ENCODE measurements at regions not wholly inside any gene's neighbourhood (a gene's known extent, or its start where the extent isn't known, plus 50 kb on each side); places are given as distances from the start of the nearest gene placed in this dataset.

DNA sequence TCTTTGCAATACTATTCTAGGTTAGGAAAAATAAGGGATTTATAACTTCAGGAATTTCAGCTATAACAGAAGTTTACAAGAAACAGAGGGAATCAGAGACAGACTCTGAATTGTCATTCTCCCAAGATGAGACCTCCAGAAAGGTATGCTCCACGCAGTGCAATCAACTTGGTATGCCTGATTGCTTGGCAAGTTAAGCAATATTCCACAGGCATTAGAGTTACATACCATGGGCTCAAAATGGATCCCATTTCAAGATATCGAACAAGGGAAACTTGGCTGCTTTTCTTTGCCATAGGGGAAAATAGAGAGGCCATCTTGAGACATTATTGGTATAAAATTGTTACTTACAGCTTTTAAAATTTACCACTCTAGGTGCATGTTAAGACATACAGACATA, 615.6 kb upstream of the SOX9 start:
- no TSS peak for BruUV-seq (replicated peaks)
- Histone ChIP-seq H3K14ac (replicated peaks; ENCODE audit: low read depth, low read length) (no peak overlapping the region), H3K4me3 (ENCODE audit: insufficient read depth, low read depth, low read length) (no peak overlapping the region), H4K5ac (ENCODE audit: low read depth, low read length) (no peak overlapping the region), H3K18ac (ENCODE audit: low read depth, low read length) (no peak overlapping the region), H3K27ac (ENCODE audit: insufficient read depth, low read length) (no peak overlapping the region), H3K23ac (ENCODE audit: low read depth, low read length) (no peak overlapping the region), H3K4me2 (ENCODE audit: low read depth, low read length) (no peak overlapping the region), H3K9me3 (ENCODE audit: control insufficient read depth, insufficient read depth, low read length) (no peaks in the 10 kb centered on the region), H3K9me1 (ENCODE audit: insufficient read depth, low read length) (0 out of 2 replicates have a peak, but pooled peaks cover 3% of the 10 kb centered on the region), H2BK15ac (ENCODE audit: low read depth, low read length) (no peak overlapping the region), H2BK20ac (ENCODE audit: low read depth, low read length) (no peak overlapping the region), H3K36me3 (ENCODE audit: control insufficient read depth, insufficient read depth, low read length) (no peaks in the 10 kb centered on the region), H4K91ac (ENCODE audit: insufficient read depth, low read depth, low read length) (no peak overlapping the region), H3K56ac (ENCODE audit: extremely low read depth, insufficient read depth, low read length) (no peak overlapping the region), H3K4me1 (ENCODE audit: control insufficient read depth, insufficient read depth, low read length) (peaks cover 3% of the 10 kb centered on the region; the same call in 1 of the 2 replicates), H3K9ac (ENCODE audit: low read depth, low read length) (no peak overlapping the region), H3K4ac (ENCODE audit: low read depth, low read length) (no peak overlapping the region), H4K20me1 (ENCODE audit: insufficient read depth, low read length) (no peaks in the 10 kb centered on the region), H2AK9ac (replicated peaks; ENCODE audit: low read depth, low read length, poor library complexity) (no peak overlapping the region), H2BK120ac (ENCODE audit: low read depth, low read length) (no peak overlapping the region), H2AK5ac (ENCODE audit: low read depth, low read length) (no peak overlapping the region), H2BK5ac (ENCODE audit: low read depth, low read length, poor library complexity, severe bottlenecking) (peak overlapping the region; percentile 6), H3K79me1 (ENCODE audit: low read depth in 1 of 2, low read length in 2 of 2) (no peaks in the 10 kb centered on the region), H4K8ac (ENCODE audit: low read depth in 2 of 2, low read length in 2 of 2) (peak overlapping the region in 1 of 2 experiments; percentile 59; a peak in 1 of 4 replicates), H2AFZ (replicated peaks; ENCODE audit: low read length, poor library complexity) (no peak overlapping the region), H3K27me3 (ENCODE audit: control insufficient read depth, insufficient read depth, low read length) (no peaks in the 10 kb centered on the region)
- WGBS, 2 experiments (ENCODE audit: extremely low coverage in 2 of 2, insufficient read length in 1 of 2), result 40% methylated on average over 1 of the region's 2 CpGs; no CpG with 5 or more reads in 1 of the 2 experiments
- dilution Hi-C loops (cut with HindIII; ENCODE audit: low sequenced_read_pairs, unreplicated experiment), result no loop called here
- intact Hi-C loops (cut with micrococcal nuclease), result no loop called here
- CTCF ChIA-PET, result interaction anchor here (1.3 kb wide), 1 partner anchor 32 kb away, joined by 5 read pairs; no protein-coding TSS in a partner anchor
- DNase-seq, result peak; percentile 85
- TF ChIP-seq RCOR1 (IDR thresholded peaks at IDR 0.05; ENCODE audit: insufficient replicate concordance, low read length) (no peak), CEBPB (IDR thresholded peaks at IDR 0.05; ENCODE audit: low read depth, low read length) (peak; percentile 96)
- peak; percentile 91 for ATAC-seq (ENCODE audit: low read depth)
- in situ Hi-C loops (cut with MboI; ENCODE audit: low sequenced_read_pairs), result no loop called here
- POLR2A ChIA-PET (ENCODE audit: unreplicated experiment), result no interaction called here

Measured in IMR-90 (cell line).